CD14-positive monocyte (primary cell): ENCODE measurements at regions not wholly inside any gene's neighbourhood (a gene's known extent, or its start where the extent isn't known, plus 50 kb on each side); places are given as distances from the start of the nearest gene placed in this dataset.

Experiments used
- DNase-seq, 3 donors: peaks; one replicate each; pipeline ENCODE4 v3.0.0-alpha.2; 2011 to 2022
- H2AFZ ChIP-seq: 2 replicates; pipeline ENCODE4 v1.6.0; 2012; ENCODE audit warnings: mild to moderate bottlenecking, low read depth, low read length, inconsistent platforms; ENCODE audit not compliant: insufficient read depth, poor library complexity, severe bottlenecking
- H3K27ac ChIP-seq, 2 donors: 1 replicate in 1 of 2; 2 replicates in 1 of 2; pipeline ENCODE4 v1.5.1; 2012 to 2013; ENCODE audit warnings: low read length in 2 of 2, control low read depth in 1 of 2, inconsistent platforms in 1 of 2, low read depth in 1 of 2, mild to moderate bottlenecking in 1 of 2
- H3K27me3 ChIP-seq, 2 donors: one replicate each; pipeline versions ENCODE4 v1.6.0 to v1.6.1; 2011 to 2013; ENCODE audit warnings: low read length in 2 of 2; ENCODE audit not compliant: control insufficient read depth in 2 of 2, insufficient read depth in 2 of 2
- H3K36me3 ChIP-seq, 2 donors: replicated peaks in 1 of 2; 1 replicate in 1 of 2; 2 replicates in 1 of 2; pipeline versions ENCODE4 v1.5.1 to v1.6.1; 2012 to 2013; ENCODE audit warnings: low read length in 2 of 2, control low read depth in 1 of 2, inconsistent platforms in 1 of 2, mild to moderate bottlenecking in 1 of 2; ENCODE audit not compliant: insufficient read depth in 2 of 2, control insufficient read depth in 1 of 2
- H3K4me1 ChIP-seq, 2 donors: 1 replicate in 1 of 2; 2 replicates in 1 of 2; pipeline versions ENCODE4 v1.5.1 to v1.6.1; 2012 to 2013; ENCODE audit warnings: low read length in 2 of 2, control low read depth in 1 of 2, inconsistent platforms in 1 of 2, mild to moderate bottlenecking in 1 of 2, moderate library complexity in 1 of 2; ENCODE audit not compliant: insufficient read depth in 2 of 2, control insufficient read depth in 1 of 2
- H3K4me2 ChIP-seq: replicated peaks from 2 replicates; pipeline ENCODE3; 2012; ENCODE audit warnings: low read length, moderate library complexity, mild to moderate bottlenecking; ENCODE audit not compliant: poor library complexity, severe bottlenecking; ENCODE audit errors: extremely low read depth
- H3K4me3 ChIP-seq, 3 experiments: fragments of 200-600 bp in 1 of 3; sonication (generic) in 1 of 3; replicated peaks in 1 of 3; 1 replicate in 2 of 3; 2 replicates in 1 of 3; pipeline ENCODE4 v1.5.1; 2011 to 2013; ENCODE audit warnings: low read length in 3 of 3, mild to moderate bottlenecking in 3 of 3, control low read depth in 2 of 3, low read depth in 2 of 3, inconsistent platforms in 1 of 3, moderate library complexity in 1 of 3
- H3K79me2 ChIP-seq: 2 replicates; pipeline ENCODE4 v1.6.0; 2012; ENCODE audit warnings: mild to moderate bottlenecking, control low read depth, inconsistent platforms, low read length, moderate library complexity; ENCODE audit not compliant: insufficient read depth
- H3K9ac ChIP-seq: 2 replicates; pipeline ENCODE4 v1.6.0; 2017; ENCODE audit warnings: low read length, mild to moderate bottlenecking; ENCODE audit not compliant: insufficient read depth, poor library complexity, severe bottlenecking
- H3K9me3 ChIP-seq, 2 donors: replicated peaks in 1 of 2; 1 replicate in 1 of 2; 2 replicates in 1 of 2; pipeline versions ENCODE4 v1.5.1 to v1.6.1; 2012 to 2013; ENCODE audit warnings: low read length in 2 of 2, control low read depth in 1 of 2; ENCODE audit not compliant: control insufficient read depth in 1 of 2, insufficient read depth in 1 of 2
- H4K20me1 ChIP-seq: 2 replicates; pipeline ENCODE4 v1.6.0; 2012; ENCODE audit warnings: mild to moderate bottlenecking, low read length, control low read depth, moderate library complexity; ENCODE audit not compliant: insufficient read depth
- H3K27ac Mint-ChIP-seq, 7 donors: one replicate each; pipeline ENCODE4 v1.8.0; 2020; ENCODE audit warnings: mild to moderate bottlenecking in 7 of 7, mixed read lengths in 7 of 7, moderate library complexity in 6 of 7, inconsistent platforms in 2 of 7
- H3K27me3 Mint-ChIP-seq, 3 donors: one replicate each; pipeline ENCODE4 v1.8.0; 2021 to 2022; ENCODE audit warnings: low read depth in 3 of 3, mild to moderate bottlenecking in 3 of 3, mixed read lengths in 3 of 3, moderate library complexity in 3 of 3, inconsistent platforms in 1 of 3
- H3K36me3 Mint-ChIP-seq, 2 donors: one replicate each; pipeline ENCODE4 v1.8.0; 2020; ENCODE audit warnings: mixed read lengths in 2 of 2, inconsistent platforms in 1 of 2, mild to moderate bottlenecking in 1 of 2
- H3K4me1 Mint-ChIP-seq: one replicate; pipeline ENCODE4 v1.8.0; 2020; ENCODE audit warnings: mild to moderate bottlenecking, mixed read lengths
- H3K4me3 Mint-ChIP-seq, 2 donors: one replicate each; pipeline ENCODE4 v1.8.0; 2020; ENCODE audit warnings: mild to moderate bottlenecking in 2 of 2, mixed read lengths in 2 of 2, moderate library complexity in 1 of 2
- H3K9me3 Mint-ChIP-seq, 7 donors: one replicate each; pipeline ENCODE4 v1.8.0; 2020 to 2022; ENCODE audit warnings: mixed read lengths in 7 of 7, mild to moderate bottlenecking in 6 of 7, moderate library complexity in 6 of 7, inconsistent platforms in 2 of 7
- CTCF ChIP-seq: fragments of 200-600 bp; IDR thresholded peaks from one replicate; pipeline ENCODE4 v1.8.0; 2022; ENCODE audit warnings: antibody characterized with exemption, mild to moderate bottlenecking
- WGBS: methylation state at CpG from one replicate; pipeline ENCODE4 v1.1.5; 2013; ENCODE audit warnings: missing lambda C conversion rate; ENCODE audit not compliant: insufficient coverage; 5-methylcytosine and 5-hydroxymethylcytosine counted together
- intact Hi-C, 2 donors: fragments of 100-400 bp; cut with micrococcal nuclease; formaldehyde crosslinking; loops; one replicate each; pipeline versions ENCODE4 v1.15.0 to v1.15.1; 2023

- H3K27me3 Mint-ChIP-seq = peaks cover 1 to 11% (median 2%) of the 10 kb centered on the region in 3 donors
- H3K9me3 Mint-ChIP-seq = peaks cover 0 to 4% (median 1%) of the 10 kb centered on the region in 7 donors
Measured at GRCh38 chr1:4512636-4513035, 141.8 kb upstream of the AJAP1 start.

GRCh38 chr1:4513685-4514084 lies 140.7 kb upstream of the AJAP1 start:
- Mint-ChIP-seq H3K9me3 (peaks cover 0 to 4% (median 0%) of the 10 kb centered on the region in 7 donors), H3K4me3 (no peak overlapping the region), H3K4me1 (no peaks in the 10 kb centered on the region), H3K27ac (no peak overlapping the region), H3K27me3 (peaks cover 1 to 11% (median 3%) of the 10 kb centered on the region in 3 donors), H3K36me3 (no peaks in the 10 kb centered on the region)
- no peaks in the 10 kb centered on the region for H4K20me1 ChIP-seq
- 51% methylated on average over 2 of the region's 7 CpGs for WGBS
- no peaks in the 10 kb centered on the region for H3K9me3 ChIP-seq
- no peak for DNase-seq
- H3K4me1 ChIP-seq = no peaks in the 10 kb centered on the region
- intact Hi-C loops = no loop called here
- TF ChIP-seq CTCF = no peak
- no peaks in the 10 kb centered on the region for H3K36me3 ChIP-seq
- no peaks in the 10 kb centered on the region for H3K27me3 ChIP-seq
- H3K27ac ChIP-seq = no peak overlapping the region
- no peak overlapping the region for H3K4me3 ChIP-seq
- no peak overlapping the region for H3K9ac ChIP-seq
- H3K79me2 ChIP-seq = no peaks in the 10 kb centered on the region
- H2AFZ ChIP-seq = no peak overlapping the region
- no peak overlapping the region for H3K4me2 ChIP-seq

More at GRCh38 chr1:4512636-4513035, 141.8 kb upstream of the AJAP1 start:
- Histone ChIP-seq H3K9ac (no peak overlapping the region), H3K36me3 (no peaks in the 10 kb centered on the region), H3K27me3 (no peaks in the 10 kb centered on the region), H3K4me3 (no peak overlapping the region), H3K4me2 (no peak overlapping the region), H3K4me1 (no peaks in the 10 kb centered on the region), H4K20me1 (no peaks in the 10 kb centered on the region), H3K9me3 (no peaks in the 10 kb centered on the region), H3K27ac (no peak overlapping the region), H2AFZ (no peak overlapping the region), H3K79me2 (no peaks in the 10 kb centered on the region)
- 47% methylated on average over 3 of the region's 6 CpGs for WGBS
- no peak for DNase-seq
- no peak overlapping the region for H3K4me3 Mint-ChIP-seq
- TF ChIP-seq CTCF = no peak
- no peaks in the 10 kb centered on the region for H3K4me1 Mint-ChIP-seq
- H3K36me3 Mint-ChIP-seq = no peaks in the 10 kb centered on the region
- H3K27ac Mint-ChIP-seq = no peak overlapping the region
- intact Hi-C loops = no loop called here
